ENCODE measurements at regions not wholly inside any gene's neighbourhood (a gene's known extent, or its start where the extent isn't known, plus 50 kb on each side); places are given as distances from the start of the nearest gene placed in this dataset.

- TF ChIP-seq MAX (IDR thresholded peaks at IDR 0.05; ENCODE audit: low read depth, low read length) (no peak), MYC (IDR thresholded peaks at IDR 0.05; ENCODE audit: low read depth, low read length) (no peak), POLR2A (IDR thresholded peaks at IDR 0.05; ENCODE audit: extremely low read depth, insufficient read length) (no peak), CTCF (IDR thresholded peaks at IDR 0.05; ENCODE audit: low read depth, low read length) (no peak)
- no peak for DNase-seq (ENCODE audit: low read depth)
- H3K4me3 ChIP-seq (ENCODE audit: low read depth, low read length), result no peak overlapping the region
Measured at GRCh38 chr6:20306491-20306890, 94.2 kb upstream of the MBOAT1 start.

GRCh38 chr6:20309186-20309585, 92.5 kb upstream of the E2F3 start:
- H3K4me3 ChIP-seq (ENCODE audit: low read depth, low read length), result no peak overlapping the region
- no peak for DNase-seq (ENCODE audit: low read depth)
- TF ChIP-seq MAX (IDR thresholded peaks at IDR 0.05; ENCODE audit: low read depth, low read length), result no peak
- TF ChIP-seq MYC (IDR thresholded peaks at IDR 0.05; ENCODE audit: low read depth, low read length), result no peak
- no peak for TF ChIP-seq POLR2A (IDR thresholded peaks at IDR 0.05; ENCODE audit: extremely low read depth, insufficient read length)
- TF ChIP-seq CTCF (IDR thresholded peaks at IDR 0.05; ENCODE audit: low read depth, low read length), result no peak

- TF ChIP-seq POLR2A (IDR thresholded peaks at IDR 0.05; ENCODE audit: extremely low read depth, insufficient read length), result no peak
- no peak for TF ChIP-seq MAX (IDR thresholded peaks at IDR 0.05; ENCODE audit: low read depth, low read length)
- no peak for TF ChIP-seq CTCF (IDR thresholded peaks at IDR 0.05; ENCODE audit: low read depth, low read length)
- TF ChIP-seq MYC (IDR thresholded peaks at IDR 0.05; ENCODE audit: low read depth, low read length), result no peak
Measured at GRCh38 chr6:20310185-20310584, 91.5 kb upstream of the E2F3 start.

GRCh38 chr6:20312606-20313005, 89.1 kb upstream of the E2F3 start:
- TF ChIP-seq MYC (IDR thresholded peaks at IDR 0.05; ENCODE audit: low read depth, low read length) (no peak), CTCF (IDR thresholded peaks at IDR 0.05; ENCODE audit: low read depth, low read length) (no peak), POLR2A (IDR thresholded peaks at IDR 0.05; ENCODE audit: extremely low read depth, insufficient read length) (no peak), MAX (IDR thresholded peaks at IDR 0.05; ENCODE audit: low read depth, low read length) (no peak)
- no peak overlapping the region for H3K4me3 ChIP-seq (ENCODE audit: low read depth, low read length)
- DNase-seq (ENCODE audit: low read depth), result no peak

More at GRCh38 chr6:20310185-20310584, 91.5 kb upstream of the E2F3 start:
- no peak for DNase-seq (ENCODE audit: low read depth)
- no peak overlapping the region for H3K4me3 ChIP-seq (ENCODE audit: low read depth, low read length)

GRCh38 chr6:20313051-20313450, 88.6 kb upstream of the E2F3 start:
- DNase-seq (ENCODE audit: low read depth), result no peak
- TF ChIP-seq CTCF (IDR thresholded peaks at IDR 0.05; ENCODE audit: low read depth, low read length), result no peak
- no peak for TF ChIP-seq POLR2A (IDR thresholded peaks at IDR 0.05; ENCODE audit: extremely low read depth, insufficient read length)
- no peak for TF ChIP-seq MYC (IDR thresholded peaks at IDR 0.05; ENCODE audit: low read depth, low read length)
- TF ChIP-seq MAX (IDR thresholded peaks at IDR 0.05; ENCODE audit: low read depth, low read length), result no peak
- no peak overlapping the region for H3K4me3 ChIP-seq (ENCODE audit: low read depth, low read length)

Data from NB4 (cell line).